ENCODE measurements at regions not wholly inside any gene's neighbourhood (a gene's known extent, or its start where the extent isn't known, plus 50 kb on each side); places are given as distances from the start of the nearest gene placed in this dataset.
A peak's percentile ranks its signal among the peaks of the same experiment; 100 is the strongest.

- DNase-seq, result peak in 1 of 2 experiments; percentile 68
These were observed 254.7 kb downstream of the KLF12 start for GRCh38 chr13:73879346-73880015.

DNA sequence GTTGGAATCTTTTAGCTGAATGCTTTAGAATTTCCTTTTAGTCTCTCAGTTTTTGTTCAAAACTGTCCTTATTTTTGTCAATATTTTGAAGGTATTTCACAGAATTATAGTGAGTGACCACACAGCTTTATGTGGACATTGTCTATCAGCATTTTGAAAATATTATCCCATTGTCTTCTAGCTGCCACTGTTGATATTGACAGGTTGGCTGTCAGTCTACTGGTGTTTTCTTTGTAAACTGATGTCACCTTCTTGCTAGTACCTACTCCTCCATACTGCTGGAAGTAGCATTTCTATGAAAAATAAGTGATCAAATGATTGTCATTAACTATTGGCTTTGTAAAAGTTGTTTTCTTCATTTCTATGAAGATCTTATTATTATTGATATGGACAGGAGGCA, 256.8 kb downstream of the KLF12 start:
- DNase-seq, result no peak

- DNase-seq, result no peak
These were observed 257.9 kb downstream of the KLF12 start for GRCh38 chr13:73876323-73876722.

GRCh38 chr13:73873940-73874830, 260.0 kb downstream of the KLF12 start:
- DNase-seq, result no peak

- DNase-seq, result no peak
These were observed 261.8 kb downstream of the KLF12 start for GRCh38 chr13:73872397-73872796.

DNA sequence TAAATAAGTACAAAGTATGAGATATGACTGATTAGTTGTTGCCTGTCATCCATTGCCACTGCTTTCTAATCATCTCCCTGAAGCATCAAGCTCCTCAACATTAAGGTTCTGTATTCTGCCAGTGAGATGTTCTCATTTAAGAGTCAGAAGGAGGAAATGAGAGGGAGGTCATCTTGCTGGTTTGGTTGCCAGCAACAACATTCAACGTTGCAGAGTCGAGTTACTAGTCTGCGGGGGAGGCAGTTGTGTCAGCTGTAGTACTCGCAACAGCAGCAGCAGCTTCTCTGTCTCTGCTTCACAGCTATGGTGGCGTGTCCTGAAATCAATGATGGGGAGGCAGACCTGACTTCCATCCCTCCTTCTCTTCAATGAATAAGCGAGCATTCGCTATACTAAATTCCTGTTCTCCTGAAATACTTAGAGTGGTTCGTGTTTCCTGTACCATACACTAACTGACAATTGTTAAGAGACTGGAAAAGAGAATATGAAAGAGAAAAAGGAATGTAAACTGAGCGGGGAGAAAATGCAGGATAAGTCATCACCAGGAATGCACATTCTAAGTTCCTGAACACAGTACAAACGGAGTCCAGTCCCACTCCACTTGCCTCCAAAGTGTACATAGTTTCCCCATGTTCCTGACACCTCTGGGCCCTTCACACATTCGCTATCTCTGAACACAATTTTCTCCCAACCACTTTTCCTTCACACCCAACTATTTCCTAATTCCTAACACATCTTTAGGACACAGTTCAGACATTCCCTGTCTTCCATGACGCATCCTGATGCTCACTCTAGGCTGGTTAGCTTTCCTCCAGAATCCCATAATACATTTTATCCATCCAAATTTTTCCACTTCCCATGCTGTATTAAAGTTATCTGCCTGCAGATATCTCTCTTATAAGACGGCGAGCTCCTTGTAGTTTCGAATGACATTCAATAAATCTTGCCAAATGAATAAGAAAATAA, 263.0 kb downstream of the KLF12 start:
- no peak for DNase-seq

GRCh38 chr13:73870036-73870741, 264.0 kb downstream of the KLF12 start:
- no peak for DNase-seq

GRCh38 chr13:73865027-73865426, 269.2 kb downstream of the KLF12 start:
- no peak for DNase-seq

DNA sequence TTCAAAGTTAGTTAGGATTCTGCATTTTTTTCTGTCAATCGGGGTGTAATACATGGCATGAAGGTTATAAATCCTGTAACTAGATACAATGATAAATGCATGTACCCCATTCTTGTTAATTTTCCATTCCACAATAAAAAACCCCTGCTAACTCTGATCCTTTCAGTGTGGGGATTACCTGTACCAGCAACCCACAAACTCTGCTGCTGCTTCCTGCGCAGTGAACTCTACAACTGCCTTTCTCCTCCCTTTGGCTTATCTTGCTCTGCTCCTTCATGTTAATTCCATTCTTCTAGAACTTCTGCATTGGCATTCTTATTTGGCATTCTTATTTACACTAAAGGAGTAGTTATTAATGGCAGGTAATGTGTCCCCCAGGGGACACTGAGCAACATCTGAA, 273.1 kb downstream of the KLF12 start:
- no peak for DNase-seq

DNA sequence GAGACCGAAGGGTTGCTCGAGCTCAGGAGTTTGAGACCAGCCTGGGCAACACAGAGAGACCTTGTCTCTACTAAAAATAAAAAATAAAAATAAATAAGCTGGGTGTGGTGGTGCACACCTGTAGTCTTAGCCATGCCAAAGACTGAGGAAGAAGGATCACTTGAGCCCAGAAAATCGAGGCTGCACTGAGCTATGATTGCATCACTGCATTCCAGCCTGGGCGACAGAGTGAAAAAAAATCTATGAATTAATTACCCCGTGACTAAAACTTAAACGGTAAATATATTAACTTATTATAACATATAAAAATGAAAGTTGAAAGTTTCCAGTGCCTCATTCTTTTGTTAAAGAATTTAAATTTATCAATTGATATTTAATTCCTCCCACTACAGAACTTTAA, 273.7 kb downstream of the KLF12 start:
- DNase-seq, result no peak

- DNase-seq, result no peak
These were observed 274.4 kb downstream of the KLF12 start for GRCh38 chr13:73859841-73860240.

GRCh38 chr13:73857106-73857505, 277.1 kb downstream of the KLF12 start:
- peak in 1 of 2 experiments; percentile 25 for DNase-seq

DNA sequence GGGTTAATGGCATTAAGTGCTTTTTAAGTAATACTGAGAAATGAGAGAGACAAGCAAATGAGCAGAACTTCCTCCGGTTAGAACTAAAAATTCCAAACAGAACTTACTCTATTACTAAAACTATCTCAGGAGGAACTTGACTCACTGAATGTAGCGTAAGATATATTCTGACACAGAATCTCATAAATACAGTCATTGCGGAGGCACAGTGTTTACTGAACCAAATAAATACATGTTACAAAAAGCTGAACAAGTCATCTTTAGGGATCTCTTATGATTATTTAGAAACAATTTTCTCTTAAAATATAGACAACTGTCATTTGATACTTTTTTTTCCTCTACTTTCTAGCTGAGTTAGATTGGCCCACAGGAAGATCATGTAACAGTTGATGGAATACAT, 283.1 kb downstream of the KLF12 start:
- DNase-seq, result no peak

- DNase-seq, result no peak
These were observed 283.9 kb downstream of the KLF12 start for GRCh38 chr13:73850104-73850873.

GRCh38 chr13:73849292-73849691, 284.9 kb downstream of the KLF12 start:
- DNase-seq, result peak; percentile 71 to 88

DNA sequence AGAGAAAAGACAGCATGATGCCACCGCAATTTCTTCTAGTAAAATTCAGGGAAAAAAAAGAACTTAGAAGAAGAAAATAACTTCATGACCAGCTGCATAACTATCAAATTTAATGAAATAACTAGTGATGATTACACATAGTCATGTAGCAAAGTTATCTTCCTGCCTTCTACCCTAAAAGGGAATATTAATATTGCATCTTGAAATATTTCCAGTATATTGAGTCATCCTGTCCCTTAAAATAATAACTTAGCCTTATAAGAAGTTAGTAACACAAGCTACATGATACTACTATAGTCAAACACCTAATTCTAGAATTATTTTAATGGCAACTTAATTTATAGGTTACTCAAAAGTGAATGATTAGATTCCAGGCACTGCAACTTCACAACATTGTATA, 289.2 kb downstream of the KLF12 start:
- DNase-seq, result no peak

DNA sequence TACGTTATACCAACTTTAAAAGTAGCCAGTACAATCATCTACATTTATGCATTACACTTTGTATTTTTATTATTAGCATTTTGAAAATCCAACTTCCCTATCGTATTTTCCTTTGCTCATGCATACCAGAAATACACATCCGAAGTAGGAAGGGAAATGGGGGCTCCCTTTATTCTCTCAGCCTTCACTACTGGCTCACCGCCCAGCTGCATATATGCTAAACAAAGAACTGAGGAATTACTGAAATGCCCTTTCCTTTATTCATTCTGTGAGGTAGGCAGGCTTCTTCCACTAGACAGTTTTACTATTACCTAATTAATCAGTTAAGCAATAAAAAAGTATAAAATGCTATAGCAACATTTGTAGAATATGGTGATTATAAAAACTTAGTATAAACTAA, 291.6 kb downstream of the KLF12 start:
- DNase-seq, result no peak

- DNase-seq, result no peak
These were observed 292.0 kb downstream of the KLF12 start for GRCh38 chr13:73842184-73842583.

DNA sequence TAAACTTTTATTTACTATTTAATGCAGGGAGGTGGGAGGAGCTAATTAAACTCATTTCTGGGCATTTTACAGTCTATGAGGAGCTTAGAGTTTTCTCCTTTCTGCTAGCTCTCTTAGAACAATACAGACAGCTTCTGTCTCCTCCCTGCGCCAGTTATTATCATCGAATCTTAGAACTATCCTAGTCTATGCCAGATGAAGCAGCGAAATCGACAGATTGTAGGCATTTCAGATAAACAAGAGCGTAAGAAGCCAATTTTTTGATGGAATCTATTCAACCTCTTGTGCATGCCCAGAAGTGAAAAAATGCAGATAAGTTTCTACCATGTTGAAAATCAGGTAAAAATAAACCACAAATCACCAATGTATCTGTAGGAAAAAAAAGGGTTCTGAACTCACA, 297.1 kb downstream of the KLF12 start:
- DNase-seq, result no peak

DNA sequence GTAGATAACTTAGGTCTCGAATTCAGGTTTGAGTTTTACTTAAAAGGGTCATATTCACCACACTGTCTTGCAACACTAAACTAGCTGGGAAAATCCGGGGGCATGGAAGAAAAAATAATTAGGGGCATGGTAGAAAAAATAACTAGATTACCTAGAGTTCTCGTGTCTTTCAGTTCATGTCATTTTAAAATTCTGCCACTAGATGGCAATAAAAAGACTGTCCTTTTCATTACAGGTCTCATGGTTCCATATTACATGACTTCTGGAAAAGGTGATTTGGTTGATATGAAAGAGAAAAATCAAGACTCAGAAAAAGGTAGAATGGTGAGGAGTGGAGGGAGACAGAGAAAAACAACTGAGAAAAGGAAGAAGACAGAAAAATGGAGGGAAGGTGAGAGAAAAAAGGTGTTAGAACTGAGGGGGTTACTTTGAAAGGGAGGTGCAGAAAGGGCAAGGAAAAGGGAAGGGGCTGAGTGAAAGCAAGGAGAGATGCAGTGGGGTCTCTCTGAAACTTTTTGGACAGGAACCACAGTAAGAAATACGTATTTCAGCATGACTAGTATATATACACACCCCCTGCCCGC, 299.0 kb downstream of the KLF12 start:
- peak; percentile 45 to 82 for DNase-seq
